Stomach (tissue), 4 donors: ENCODE measurements at regions not wholly inside any gene's neighbourhood (a gene's known extent, or its start where the extent isn't known, plus 50 kb on each side); places are given as distances from the start of the nearest gene placed in this dataset.

Source experiments
- POLR2AphosphoS5 ChIP-seq, 3 donors: sonication (generic); formaldehyde crosslinking; IDR thresholded peaks; one replicate each; pipeline ENCODE4 v1.6.1; 2016; ENCODE audit warnings: antibody characterized with exemption in 3 of 3
- TF ChIP-seq, protein P1 (sequence below), 7 experiments: fragments of 450-650 bp in 4 of 7; fragments of 200-600 bp in 3 of 7; sonication (generic) in 3 of 7; IDR thresholded peaks; one replicate each; pipeline ENCODE4 v1.5.1; 2016 to 2019; ENCODE audit warnings: antibody characterized with exemption in 7 of 7, control low read depth in 2 of 7, mild to moderate bottlenecking in 1 of 7

DNA sequence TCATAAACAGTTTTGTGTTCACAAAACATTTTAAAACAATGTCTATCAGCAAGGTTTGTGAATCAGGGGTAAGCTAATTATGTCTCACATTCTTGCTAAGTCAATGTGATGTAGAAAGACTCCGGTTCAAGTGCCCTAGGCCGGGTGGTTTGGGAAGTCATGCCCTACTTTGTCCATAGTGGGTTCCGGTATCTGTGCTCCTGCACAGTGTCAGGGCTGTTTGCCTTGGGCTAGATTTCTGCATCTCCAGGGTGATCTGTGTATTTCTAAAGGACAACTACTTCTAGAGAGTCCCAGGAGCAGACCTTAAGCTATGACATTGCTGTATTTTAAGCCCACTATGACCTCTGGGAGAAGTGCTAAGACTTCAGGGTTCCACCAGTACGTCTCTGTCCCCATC is 504.1 kb downstream of the PLXNA4 start:
- TF ChIP-seq POLR2AphosphoS5 (IDR thresholded peaks at IDR 0.05): no peak
- TF ChIP-seq, protein P1, sequence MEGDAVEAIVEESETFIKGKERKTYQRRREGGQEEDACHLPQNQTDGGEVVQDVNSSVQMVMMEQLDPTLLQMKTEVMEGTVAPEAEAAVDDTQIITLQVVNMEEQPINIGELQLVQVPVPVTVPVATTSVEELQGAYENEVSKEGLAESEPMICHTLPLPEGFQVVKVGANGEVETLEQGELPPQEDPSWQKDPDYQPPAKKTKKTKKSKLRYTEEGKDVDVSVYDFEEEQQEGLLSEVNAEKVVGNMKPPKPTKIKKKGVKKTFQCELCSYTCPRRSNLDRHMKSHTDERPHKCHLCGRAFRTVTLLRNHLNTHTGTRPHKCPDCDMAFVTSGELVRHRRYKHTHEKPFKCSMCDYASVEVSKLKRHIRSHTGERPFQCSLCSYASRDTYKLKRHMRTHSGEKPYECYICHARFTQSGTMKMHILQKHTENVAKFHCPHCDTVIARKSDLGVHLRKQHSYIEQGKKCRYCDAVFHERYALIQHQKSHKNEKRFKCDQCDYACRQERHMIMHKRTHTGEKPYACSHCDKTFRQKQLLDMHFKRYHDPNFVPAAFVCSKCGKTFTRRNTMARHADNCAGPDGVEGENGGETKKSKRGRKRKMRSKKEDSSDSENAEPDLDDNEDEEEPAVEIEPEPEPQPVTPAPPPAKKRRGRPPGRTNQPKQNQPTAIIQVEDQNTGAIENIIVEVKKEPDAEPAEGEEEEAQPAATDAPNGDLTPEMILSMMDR (IDR thresholded peaks at IDR 0.05): no peak
